ENCODE measurements at regions not wholly inside any gene's neighbourhood (a gene's known extent, or its start where the extent isn't known, plus 50 kb on each side); places are given as distances from the start of the nearest gene placed in this dataset.

DNA sequence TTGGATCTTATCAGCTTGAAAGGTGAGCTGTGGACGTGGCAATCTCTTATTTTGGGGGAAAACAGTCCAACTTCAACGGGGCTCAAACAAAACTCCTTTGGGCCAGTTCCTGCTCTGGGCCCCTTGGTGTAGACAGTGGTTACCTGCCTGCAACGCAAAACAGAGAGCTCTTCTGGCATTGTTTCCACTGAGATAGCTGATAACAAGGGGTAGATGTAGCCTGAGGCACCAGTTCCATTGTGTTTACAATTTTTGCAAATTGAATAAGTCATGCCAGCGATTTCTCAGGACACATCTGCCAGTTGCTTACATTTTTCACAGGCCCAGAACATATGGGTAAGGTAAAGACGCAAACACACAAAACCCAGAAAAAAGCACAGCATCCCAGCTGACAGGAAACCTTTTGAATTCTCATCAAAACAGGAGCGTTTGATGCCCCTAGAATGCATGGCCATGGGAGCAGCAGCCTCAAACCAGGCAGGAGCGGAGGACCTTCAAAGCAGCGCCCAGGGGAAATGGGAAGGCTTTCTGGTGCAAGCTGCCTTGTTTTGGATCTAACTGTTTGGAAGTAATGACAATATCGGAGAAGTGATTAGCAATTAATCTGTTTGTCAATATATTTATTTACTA lies 259.7 kb downstream of the AACS start:
- CTCF ChIA-PET: no interaction called here
- POLR2A ChIA-PET: no interaction called here
- DNase-seq (ENCODE audit: low read depth, low spot score): no peak
- Histone ChIP-seq H3K9me1 (replicated peaks; ENCODE audit: control insufficient read depth, extremely low read depth, insufficient read depth, low read length) (no peaks in the 10 kb centered on the region), H3K4me3 (replicated peaks in 1 of 3; ENCODE audit: insufficient read depth in 1 of 3, low read depth in 1 of 3, low read length in 3 of 3) (no peak overlapping the region), H3K36me3 (ENCODE audit: control insufficient read depth in 2 of 2, extremely low read depth in 1 of 2, insufficient read depth in 2 of 2, low read length in 2 of 2) (no peaks in the 10 kb centered on the region), H3K27ac (ENCODE audit: insufficient read depth, low read depth, low read length) (no peak overlapping the region), H2AFZ (ENCODE audit: low read depth, low read length) (no peak overlapping the region), H3K9ac (replicated peaks; ENCODE audit: extremely low read depth, insufficient read depth, low read length) (no peak overlapping the region), H3K27me3 (ENCODE audit: control insufficient read depth in 2 of 2, insufficient read depth in 2 of 2, low read length in 2 of 2) (no peaks in the 10 kb centered on the region), H3K9me3 (replicated peaks; ENCODE audit: control insufficient read depth, insufficient read depth, low read length) (no peaks in the 10 kb centered on the region), H3K4me1 (ENCODE audit: control insufficient read depth, extremely low read depth, insufficient read depth, low read length) (no peaks in the 10 kb centered on the region), H3K79me2 (ENCODE audit: control insufficient read depth, insufficient read depth, low read length) (no peaks in the 10 kb centered on the region), H3K4me2 (ENCODE audit: insufficient read depth, low read length) (no peak overlapping the region), H4K20me1 (replicated peaks; ENCODE audit: control insufficient read depth, extremely low read depth, insufficient read depth, low read length) (no peaks in the 10 kb centered on the region)
- no peak for FAIRE-seq
- dilution Hi-C loops (cut with MboI; ENCODE audit: extremely low pct_ligation_motif_present, low sequenced_read_pairs) (no loop called here), intact Hi-C loops (cut with micrococcal nuclease) (no loop called here)
- BruUV-seq (replicated peaks): no TSS peak
- no peak for TF ChIP-seq POLR2A (IDR thresholded peaks at IDR 0.05; ENCODE audit: low read depth, low read length)
- TF ChIP-seq JUN (IDR thresholded peaks at IDR 0.05; ENCODE audit: borderline replicate concordance, insufficient read depth, insufficient read length, low read depth): no peak
- TF ChIP-seq, protein P1, sequence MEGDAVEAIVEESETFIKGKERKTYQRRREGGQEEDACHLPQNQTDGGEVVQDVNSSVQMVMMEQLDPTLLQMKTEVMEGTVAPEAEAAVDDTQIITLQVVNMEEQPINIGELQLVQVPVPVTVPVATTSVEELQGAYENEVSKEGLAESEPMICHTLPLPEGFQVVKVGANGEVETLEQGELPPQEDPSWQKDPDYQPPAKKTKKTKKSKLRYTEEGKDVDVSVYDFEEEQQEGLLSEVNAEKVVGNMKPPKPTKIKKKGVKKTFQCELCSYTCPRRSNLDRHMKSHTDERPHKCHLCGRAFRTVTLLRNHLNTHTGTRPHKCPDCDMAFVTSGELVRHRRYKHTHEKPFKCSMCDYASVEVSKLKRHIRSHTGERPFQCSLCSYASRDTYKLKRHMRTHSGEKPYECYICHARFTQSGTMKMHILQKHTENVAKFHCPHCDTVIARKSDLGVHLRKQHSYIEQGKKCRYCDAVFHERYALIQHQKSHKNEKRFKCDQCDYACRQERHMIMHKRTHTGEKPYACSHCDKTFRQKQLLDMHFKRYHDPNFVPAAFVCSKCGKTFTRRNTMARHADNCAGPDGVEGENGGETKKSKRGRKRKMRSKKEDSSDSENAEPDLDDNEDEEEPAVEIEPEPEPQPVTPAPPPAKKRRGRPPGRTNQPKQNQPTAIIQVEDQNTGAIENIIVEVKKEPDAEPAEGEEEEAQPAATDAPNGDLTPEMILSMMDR (IDR thresholded peaks at IDR 0.05; ENCODE audit: extremely low read depth in 1 of 2, insufficient read depth in 1 of 2, low read depth in 1 of 2, low read length in 2 of 2): no peak
- no peak for TF ChIP-seq EZH2 (IDR thresholded peaks at IDR 0.05; ENCODE audit: borderline replicate concordance, low read depth, low read length, severe bottlenecking)
- TF ChIP-seq MAX (IDR thresholded peaks at IDR 0.05; ENCODE audit: insufficient read depth, insufficient read length): no peak
- no peak for TF ChIP-seq FOS (IDR thresholded peaks at IDR 0.05; ENCODE audit: borderline replicate concordance, insufficient read depth, low read length)
- no peak for TF ChIP-seq MYC (IDR thresholded peaks at IDR 0.05; ENCODE audit: low read depth, low read length)
- no peak for TF ChIP-seq POLR2AphosphoS5 (IDR thresholded peaks at IDR 0.05; ENCODE audit: insufficient read depth, low read depth, low read length)

Measured in endothelial cell of umbilical vein (primary cell).